Heart right ventricle (tissue), 16 donors: ENCODE measurements at regions not wholly inside any gene's neighbourhood (a gene's known extent, or its start where the extent isn't known, plus 50 kb on each side); places are given as distances from the start of the nearest gene placed in this dataset.

Source experiments
- ATAC-seq, 8 donors: fragments of 200-7000 bp; cut with Tn5 transposase; one replicate each; pipeline ENCODE4 v1.9.1; 2020; ENCODE audit warnings: mild to moderate bottlenecking in 8 of 8, moderate library complexity in 8 of 8, moderate number of reproducible peaks in 1 of 8
- DNase-seq, 2 donors: peaks; one replicate each; pipeline ENCODE4 v3.0.0-alpha.2; 2020
- H3K27ac ChIP-seq, 10 donors: fragments of 200-600 bp; sonication (generic) in 2 of 10; one replicate each; pipeline versions ENCODE4 v1.5.0 to v1.8.0; 2020 to 2022; ENCODE audit warnings: mild to moderate bottlenecking in 3 of 10
- H3K27me3 ChIP-seq, 7 donors: fragments of 200-600 bp; one replicate each; pipeline ENCODE4 v1.8.0; 2021 to 2022; ENCODE audit warnings: mild to moderate bottlenecking in 2 of 7
- H3K36me3 ChIP-seq, 9 donors: fragments of 200-600 bp; sonication (generic) in 1 of 9; one replicate each; pipeline versions ENCODE4 v1.5.0 to v1.8.0; 2020 to 2022; ENCODE audit warnings: mild to moderate bottlenecking in 2 of 9
- H3K4me1 ChIP-seq, 9 donors: fragments of 200-600 bp; sonication (generic) in 1 of 9; one replicate each; pipeline versions ENCODE4 v1.5.0 to v1.8.0; 2020 to 2022; ENCODE audit warnings: mild to moderate bottlenecking in 4 of 9
- H3K4me3 ChIP-seq, 10 donors: fragments of 200-600 bp; sonication (generic) in 2 of 10; one replicate each; pipeline versions ENCODE4 v1.5.0 to v1.8.0; 2020 to 2022; ENCODE audit warnings: mild to moderate bottlenecking in 7 of 10, moderate library complexity in 2 of 10
- H3K9me3 ChIP-seq, 11 donors: fragments of 200-600 bp in 10 of 11; sonication (generic) in 2 of 11; one replicate each; pipeline versions ENCODE4 v1.5.0 to v1.8.0; 2013 to 2022; ENCODE audit warnings: mild to moderate bottlenecking in 2 of 11, control low read depth in 1 of 11, moderate library complexity in 1 of 11
- WGBS, 2 donors: extraction: QIAGEN DNeasy Blood & Tissue Kit; methylation state at CpG; one replicate each; pipeline ENCODE4 v1.1.7; 2013; ENCODE audit warnings: inconsistent platforms in 1 of 2; 5-methylcytosine and 5-hydroxymethylcytosine counted together
- intact Hi-C, 10 donors: fragments of 100-400 bp; cut with DNase I; formaldehyde crosslinking; loops; one replicate each; pipeline versions ENCODE4 v1.11.1 to v1.14.2; 2022
- TF ChIP-seq, protein P1 (sequence below), 9 donors: fragments of 200-600 bp; sonication (generic) in 2 of 9; IDR thresholded peaks; one replicate each; pipeline versions ENCODE4 v1.5.0 to v1.8.0; 2021 to 2022; ENCODE audit warnings: antibody characterized with exemption in 9 of 9, mild to moderate bottlenecking in 5 of 9, moderate library complexity in 1 of 9
- donor health status: Arrhythmogenic right ventricular cardiomyopathy.
- donor health status: ischemic (EF 13 %, LVEDD 7.1; RV severe dilation, severe dysfunction).
- donor health status: healthy with polysubstance abuse.
- donor health status: DM: no; HTN: yes; CAD: no.
- donor health status: DM: no; HTN: no; CAD: no.
- donor health status: ischemic (EF 25% LVEDD 6.9; RV normal size, moderate dysfunction).
- donor health status: ischemic (EF 25% LVEDD 5.7; RV mildly dilated, moderate dysfunction).
- donor health status: healthy.
- donor health status: DM: yes; HTN: yes; CAD: no.
- donor health status: Ischemic cardiomyopathy.
- donor health status: ischemic (EF 35%, LVEDD 5.7; RV mildly dilated, moderate dysfunction).
- donor health status: nonischemic (EF 11% LVEDD 7.7; RV severe dilation, severe dysfunction).
- donor health status: DM: yes; HTN: yes; CAD: no.
- donor health status: PGD.
- donor health status: ischemic (EF 29% LVEDD 5.4; RV normal size, mild dysfunction).
- donor health status: nonischemic (EF 23%, LVEDD 6.1; RV moderate dilation, normal function).

DNA sequence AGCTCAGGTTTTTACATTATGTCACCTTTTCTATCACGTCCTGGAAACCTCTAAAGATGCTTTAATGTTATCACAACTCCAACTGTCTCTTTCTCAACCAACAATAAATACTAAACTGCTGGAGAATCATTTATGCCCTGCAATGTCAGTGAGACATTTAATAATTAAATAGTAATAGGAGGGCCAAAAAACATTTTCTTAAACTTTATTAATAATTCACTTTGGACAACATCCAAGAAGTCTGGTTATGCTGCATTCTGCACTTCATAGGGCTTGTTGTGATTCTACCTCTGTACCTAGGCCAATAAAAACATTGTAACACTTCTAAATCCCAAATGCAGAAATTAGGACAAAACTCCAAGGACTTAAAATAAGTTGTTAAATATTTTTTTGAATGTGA, 420.4 kb upstream of the LRRTM1 start:
- no peak for ATAC-seq
- intact Hi-C loops, result no loop called here
- H3K27ac ChIP-seq, result no peak overlapping the region
- H3K27me3 ChIP-seq, result no peaks in the 10 kb centered on the region
- TF ChIP-seq, protein P1, sequence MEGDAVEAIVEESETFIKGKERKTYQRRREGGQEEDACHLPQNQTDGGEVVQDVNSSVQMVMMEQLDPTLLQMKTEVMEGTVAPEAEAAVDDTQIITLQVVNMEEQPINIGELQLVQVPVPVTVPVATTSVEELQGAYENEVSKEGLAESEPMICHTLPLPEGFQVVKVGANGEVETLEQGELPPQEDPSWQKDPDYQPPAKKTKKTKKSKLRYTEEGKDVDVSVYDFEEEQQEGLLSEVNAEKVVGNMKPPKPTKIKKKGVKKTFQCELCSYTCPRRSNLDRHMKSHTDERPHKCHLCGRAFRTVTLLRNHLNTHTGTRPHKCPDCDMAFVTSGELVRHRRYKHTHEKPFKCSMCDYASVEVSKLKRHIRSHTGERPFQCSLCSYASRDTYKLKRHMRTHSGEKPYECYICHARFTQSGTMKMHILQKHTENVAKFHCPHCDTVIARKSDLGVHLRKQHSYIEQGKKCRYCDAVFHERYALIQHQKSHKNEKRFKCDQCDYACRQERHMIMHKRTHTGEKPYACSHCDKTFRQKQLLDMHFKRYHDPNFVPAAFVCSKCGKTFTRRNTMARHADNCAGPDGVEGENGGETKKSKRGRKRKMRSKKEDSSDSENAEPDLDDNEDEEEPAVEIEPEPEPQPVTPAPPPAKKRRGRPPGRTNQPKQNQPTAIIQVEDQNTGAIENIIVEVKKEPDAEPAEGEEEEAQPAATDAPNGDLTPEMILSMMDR (IDR thresholded peaks at IDR 0.05), result no peak
- no peaks in the 10 kb centered on the region for H3K4me1 ChIP-seq
- no peak for DNase-seq
- no peaks in the 10 kb centered on the region for H3K36me3 ChIP-seq
- H3K4me3 ChIP-seq, result no peak overlapping the region
- 37 to 56% methylated on average over 1 of the region's 1 CpG for WGBS, 2 donors
- H3K9me3 ChIP-seq, result peaks cover 0 to 21% (median 0%) of the 10 kb centered on the region in 11 donors

DNA sequence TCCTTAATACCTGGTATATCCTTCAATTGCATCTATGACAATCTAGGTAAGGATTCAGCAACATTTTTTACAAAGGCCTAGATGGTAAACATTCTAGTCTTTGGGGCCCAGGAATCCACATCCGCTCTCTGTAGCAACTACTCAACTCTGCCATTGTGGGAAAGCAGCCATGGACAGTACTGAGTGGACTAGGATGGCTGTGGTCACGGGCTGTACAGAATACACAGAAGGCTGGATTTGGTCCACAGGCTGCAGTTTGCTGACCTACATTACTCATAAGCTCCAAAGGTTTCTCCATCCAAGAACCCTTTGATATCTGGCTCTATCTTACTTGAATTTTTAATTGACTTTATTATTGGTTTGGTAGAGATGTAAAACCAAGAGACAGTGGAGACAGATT, 418.3 kb upstream of the LRRTM1 start:
- H3K4me3 ChIP-seq, result no peak overlapping the region
- H3K36me3 ChIP-seq, result no peaks in the 10 kb centered on the region
- no peak for DNase-seq
- WGBS, 2 donors, result 79 to 84% methylated on average over 2 of the region's 2 CpGs
- no peaks in the 10 kb centered on the region for H3K4me1 ChIP-seq
- H3K27ac ChIP-seq, result no peak overlapping the region
- no peak for ATAC-seq
- TF ChIP-seq, protein P1 (IDR thresholded peaks at IDR 0.05), result no peak
- no peaks in the 10 kb centered on the region for H3K27me3 ChIP-seq
- peaks cover 0 to 6% (median 0%) of the 10 kb centered on the region in 11 donors for H3K9me3 ChIP-seq
- intact Hi-C loops, result no loop called here

DNA sequence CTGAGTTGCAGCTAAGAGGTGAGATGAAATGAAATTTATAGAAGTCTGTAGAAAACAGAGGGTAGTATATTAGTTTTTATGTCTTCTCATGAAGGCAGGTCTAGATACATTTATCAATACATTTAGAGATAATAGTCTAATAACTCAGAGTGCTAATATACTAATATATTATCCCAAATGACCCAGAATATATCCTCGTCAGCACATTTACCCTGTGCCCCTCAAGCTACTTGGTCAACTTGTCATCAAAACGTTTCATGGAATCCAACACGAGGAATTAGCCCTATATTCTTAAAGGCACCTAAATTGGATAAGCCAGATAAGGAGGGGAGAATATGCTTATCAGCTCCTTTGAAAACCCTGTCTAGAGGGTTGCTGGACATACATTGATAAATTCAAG, 415.1 kb upstream of the LRRTM1 start:
- TF ChIP-seq, protein P1 (IDR thresholded peaks at IDR 0.05), result no peak
- intact Hi-C loops, result no loop called here

DNA sequence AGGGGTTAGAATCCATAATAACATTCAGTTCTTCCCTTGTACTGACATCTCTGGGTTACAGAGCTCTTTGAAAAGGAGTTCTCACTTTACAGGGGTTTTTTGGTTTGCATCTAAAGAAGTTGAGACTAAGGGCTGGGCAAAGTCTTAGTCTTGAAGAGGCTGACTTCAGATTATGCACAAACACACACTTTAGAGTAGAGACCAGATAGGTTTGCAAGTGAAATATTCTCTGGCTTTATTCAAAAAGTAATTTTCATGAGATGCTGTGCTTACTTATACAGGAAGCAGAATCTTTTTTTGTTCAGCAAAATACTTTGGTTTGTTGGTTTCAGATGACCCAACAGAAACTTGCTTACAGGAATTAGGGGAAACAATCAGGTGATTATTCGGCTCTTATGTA, 410.9 kb upstream of the LRRTM1 start:
- H3K4me1 ChIP-seq, result no peaks in the 10 kb centered on the region
- ATAC-seq (no peak), DNase-seq (no peak)
- no peak overlapping the region for H3K27ac ChIP-seq
- H3K36me3 ChIP-seq, result no peaks in the 10 kb centered on the region
- intact Hi-C loops, result no loop called here
- 67 to 78% methylated on average over 1 of the region's 1 CpG for WGBS, 2 donors
- H3K9me3 ChIP-seq, result no peaks in the 10 kb centered on the region
- H3K4me3 ChIP-seq, result no peak overlapping the region
- H3K27me3 ChIP-seq, result no peaks in the 10 kb centered on the region
- TF ChIP-seq, protein P1 (IDR thresholded peaks at IDR 0.05), result no peak

More for the DNA sequence above, 415.1 kb upstream of the LRRTM1 start:
- WGBS, 2 donors, result 51 to 52% methylated on average over 3 of the region's 3 CpGs
- Histone ChIP-seq H3K27me3 (no peaks in the 10 kb centered on the region), H3K27ac (no peak overlapping the region), H3K9me3 (no peaks in the 10 kb centered on the region), H3K4me3 (no peak overlapping the region), H3K36me3 (no peaks in the 10 kb centered on the region), H3K4me1 (no peaks in the 10 kb centered on the region)
- ATAC-seq (no peak), DNase-seq (no peak)

DNA sequence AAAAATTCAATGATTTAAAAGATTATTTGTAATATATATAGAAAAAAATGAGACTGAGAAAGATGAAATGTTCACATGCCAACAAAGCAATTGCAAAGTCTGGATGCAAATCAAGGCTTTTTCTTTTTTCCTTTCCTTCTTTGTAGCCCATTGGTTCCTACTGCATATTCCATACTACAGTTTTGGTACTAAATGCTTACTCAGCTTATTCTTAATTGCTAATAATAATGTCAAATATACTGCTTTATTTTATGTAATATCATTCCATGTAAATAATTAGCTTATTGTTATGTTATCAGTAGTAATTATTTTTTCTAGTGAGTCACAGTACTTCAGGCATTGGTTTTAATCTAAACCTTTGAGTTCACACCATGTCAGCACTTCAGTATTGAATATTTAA, 407.4 kb upstream of the LRRTM1 start:
- Histone ChIP-seq H3K27ac (no peak overlapping the region), H3K4me3 (no peak overlapping the region), H3K27me3 (no peaks in the 10 kb centered on the region), H3K36me3 (no peaks in the 10 kb centered on the region), H3K4me1 (no peaks in the 10 kb centered on the region), H3K9me3 (peaks cover 0 to 4% (median 0%) of the 10 kb centered on the region in 11 donors)
- intact Hi-C loops, result no loop called here
- TF ChIP-seq, protein P1 (IDR thresholded peaks at IDR 0.05), result no peak
- DNase-seq (no peak), ATAC-seq (no peak)
